ENCODE measurements at regions not wholly inside any gene's neighbourhood (a gene's known extent, or its start where the extent isn't known, plus 50 kb on each side); places are given as distances from the start of the nearest gene placed in this dataset.

GRCh38 chr10:120984221-120984620, 133.1 kb downstream of the WDR11 start:
- DNase-seq (ENCODE audit: low read depth): no peak
- H3K4me3 ChIP-seq (ENCODE audit: low read depth, low read length): no peak overlapping the region
- no peak for TF ChIP-seq CTCF (conservative IDR thresholded peaks at IDR 0.05; ENCODE audit: low read depth, low read length)

- DNase-seq (ENCODE audit: low read depth): no peak
- no peak overlapping the region for H3K4me3 ChIP-seq (ENCODE audit: low read depth, low read length)
- no peak for TF ChIP-seq CTCF (conservative IDR thresholded peaks at IDR 0.05; ENCODE audit: low read depth, low read length)
These were observed 136.2 kb downstream of the WDR11 start for GRCh38 chr10:120987359-120987758.

- no peak for DNase-seq (ENCODE audit: low read depth)
- no peak for TF ChIP-seq CTCF (conservative IDR thresholded peaks at IDR 0.05; ENCODE audit: low read depth, low read length)
- H3K4me3 ChIP-seq (ENCODE audit: low read depth, low read length): no peak overlapping the region
These were observed 137.6 kb downstream of the WDR11 start for GRCh38 chr10:120988751-120989150.

- no peak for DNase-seq (ENCODE audit: low read depth)
- H3K4me3 ChIP-seq (ENCODE audit: low read depth, low read length): no peak overlapping the region
- TF ChIP-seq CTCF (conservative IDR thresholded peaks at IDR 0.05; ENCODE audit: low read depth, low read length): no peak
These were observed 138.1 kb downstream of the WDR11 start for GRCh38 chr10:120989279-120989678.

GRCh38 chr10:120989996-120990598, 138.9 kb downstream of the WDR11 start:
- DNase-seq (ENCODE audit: low read depth): no peak
- no peak for TF ChIP-seq CTCF (conservative IDR thresholded peaks at IDR 0.05; ENCODE audit: low read depth, low read length)
- no peak overlapping the region for H3K4me3 ChIP-seq (ENCODE audit: low read depth, low read length)

- no peak for TF ChIP-seq CTCF (conservative IDR thresholded peaks at IDR 0.05; ENCODE audit: low read depth, low read length)
- no peak overlapping the region for H3K4me3 ChIP-seq (ENCODE audit: low read depth, low read length)
- no peak for DNase-seq (ENCODE audit: low read depth)
These were observed 139.7 kb downstream of the WDR11 start for GRCh38 chr10:120990831-120991230.

- no peak for TF ChIP-seq CTCF (conservative IDR thresholded peaks at IDR 0.05; ENCODE audit: low read depth, low read length)
These were observed 141.9 kb downstream of the WDR11 start for GRCh38 chr10:120993089-120993488.

More at GRCh38 chr10:120993089-120993488, 141.9 kb downstream of the WDR11 start:
- no peak overlapping the region for H3K4me3 ChIP-seq (ENCODE audit: low read depth, low read length)
- no peak for DNase-seq (ENCODE audit: low read depth)

All from choroid plexus epithelial cell (primary cell).